HepG2 (cell line): ENCODE measurements at regions not wholly inside any gene's neighbourhood (a gene's known extent, or its start where the extent isn't known, plus 50 kb on each side); places are given as distances from the start of the nearest gene placed in this dataset.

ENCODE experiments used
- EZH2 ChIP-seq: conservative IDR thresholded peaks from 2 replicates; pipeline ENCODE4 v1.6.1; 2012; ENCODE audit warnings: mild to moderate bottlenecking, low read depth, low read length, moderate library complexity
- MED8 ChIP-seq: sonication (generic); formaldehyde crosslinking; IDR thresholded peaks from 2 replicates; pipeline ENCODE4 v1.8.1; 2023; ENCODE audit warnings: mild to moderate bottlenecking, missing genetic modification reagents; ENCODE audit not compliant: insufficient replicate concordance
- SP1 ChIP-seq, 2 experiments: fragments of 450-650 bp in 1 of 2; sonication (generic) in 1 of 2; formaldehyde crosslinking in 1 of 2; IDR thresholded peaks; 2 replicates each; pipeline versions ENCODE4 v1.4.0 to v1.6.1; 2016 to 2020; ENCODE audit warnings: missing genetic modification reagents in 1 of 2
- ZC3H4 ChIP-seq: sonication (generic); formaldehyde crosslinking; IDR thresholded peaks from 2 replicates; pipeline ENCODE4 v1.4.0; 2020; ENCODE audit warnings: missing genetic modification reagents, borderline replicate concordance
- TF ChIP-seq, protein P1 (sequence below): sonication (generic); formaldehyde crosslinking; IDR thresholded peaks from 2 replicates; pipeline ENCODE4 v1.5.0; 2020; ENCODE audit warnings: mild to moderate bottlenecking, missing genetic modification reagents, moderate library complexity
- TF ChIP-seq, protein P2 (sequence below): sonication (generic); formaldehyde crosslinking; IDR thresholded peaks from 2 replicates; pipeline ENCODE4 v1.4.0; 2020; ENCODE audit warnings: missing genetic modification reagents, mild to moderate bottlenecking, borderline replicate concordance

DNA sequence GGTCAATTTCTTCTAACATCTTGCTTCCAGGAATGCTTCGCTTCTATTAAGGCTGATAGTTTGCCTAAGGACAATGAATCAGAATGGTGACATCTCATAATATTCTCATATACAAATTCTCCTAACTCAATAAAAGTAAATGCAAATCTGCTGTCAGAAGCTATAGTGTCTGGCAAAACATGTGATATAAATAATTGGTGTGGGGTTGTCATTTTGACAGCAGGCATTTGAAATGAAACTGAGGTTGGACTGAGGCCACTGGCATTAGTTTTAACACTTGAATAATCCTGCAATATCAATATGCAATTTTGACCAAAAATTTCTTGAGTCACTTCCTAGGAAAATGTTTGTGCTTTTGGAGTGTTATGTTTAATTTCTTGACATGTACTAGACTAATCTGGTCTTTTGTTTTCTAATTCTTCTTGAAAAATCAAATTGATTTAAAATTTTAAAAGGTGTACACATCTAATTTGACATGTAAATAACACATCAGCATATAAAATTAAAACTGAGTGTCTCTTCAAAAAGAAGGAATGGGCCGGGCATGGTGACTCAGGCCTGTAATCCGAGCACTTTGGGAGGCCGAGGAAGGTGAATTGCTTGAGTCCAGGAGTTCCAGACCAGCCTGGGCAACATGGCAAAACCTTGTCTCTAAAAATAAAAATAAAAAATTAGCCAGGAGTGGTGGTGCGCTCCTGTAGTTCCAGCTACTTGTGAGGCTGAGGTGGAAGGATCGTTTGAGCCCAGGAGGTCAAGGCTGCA, 92.3 kb upstream of the BTG1 start:
- TF ChIP-seq, protein P1, sequence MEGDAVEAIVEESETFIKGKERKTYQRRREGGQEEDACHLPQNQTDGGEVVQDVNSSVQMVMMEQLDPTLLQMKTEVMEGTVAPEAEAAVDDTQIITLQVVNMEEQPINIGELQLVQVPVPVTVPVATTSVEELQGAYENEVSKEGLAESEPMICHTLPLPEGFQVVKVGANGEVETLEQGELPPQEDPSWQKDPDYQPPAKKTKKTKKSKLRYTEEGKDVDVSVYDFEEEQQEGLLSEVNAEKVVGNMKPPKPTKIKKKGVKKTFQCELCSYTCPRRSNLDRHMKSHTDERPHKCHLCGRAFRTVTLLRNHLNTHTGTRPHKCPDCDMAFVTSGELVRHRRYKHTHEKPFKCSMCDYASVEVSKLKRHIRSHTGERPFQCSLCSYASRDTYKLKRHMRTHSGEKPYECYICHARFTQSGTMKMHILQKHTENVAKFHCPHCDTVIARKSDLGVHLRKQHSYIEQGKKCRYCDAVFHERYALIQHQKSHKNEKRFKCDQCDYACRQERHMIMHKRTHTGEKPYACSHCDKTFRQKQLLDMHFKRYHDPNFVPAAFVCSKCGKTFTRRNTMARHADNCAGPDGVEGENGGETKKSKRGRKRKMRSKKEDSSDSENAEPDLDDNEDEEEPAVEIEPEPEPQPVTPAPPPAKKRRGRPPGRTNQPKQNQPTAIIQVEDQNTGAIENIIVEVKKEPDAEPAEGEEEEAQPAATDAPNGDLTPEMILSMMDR (CRISPR knock-in tag), result no peak
- TF ChIP-seq MED8 (CRISPR knock-in tag) (no peak), EZH2 (no peak), SP1 (IDR thresholded peaks at IDR 0.05) (no peak), SP1 (CRISPR knock-in tag; IDR thresholded peaks at IDR 0.05) (no peak), ZC3H4 (CRISPR knock-in tag) (no peak)
- TF ChIP-seq, protein P2, sequence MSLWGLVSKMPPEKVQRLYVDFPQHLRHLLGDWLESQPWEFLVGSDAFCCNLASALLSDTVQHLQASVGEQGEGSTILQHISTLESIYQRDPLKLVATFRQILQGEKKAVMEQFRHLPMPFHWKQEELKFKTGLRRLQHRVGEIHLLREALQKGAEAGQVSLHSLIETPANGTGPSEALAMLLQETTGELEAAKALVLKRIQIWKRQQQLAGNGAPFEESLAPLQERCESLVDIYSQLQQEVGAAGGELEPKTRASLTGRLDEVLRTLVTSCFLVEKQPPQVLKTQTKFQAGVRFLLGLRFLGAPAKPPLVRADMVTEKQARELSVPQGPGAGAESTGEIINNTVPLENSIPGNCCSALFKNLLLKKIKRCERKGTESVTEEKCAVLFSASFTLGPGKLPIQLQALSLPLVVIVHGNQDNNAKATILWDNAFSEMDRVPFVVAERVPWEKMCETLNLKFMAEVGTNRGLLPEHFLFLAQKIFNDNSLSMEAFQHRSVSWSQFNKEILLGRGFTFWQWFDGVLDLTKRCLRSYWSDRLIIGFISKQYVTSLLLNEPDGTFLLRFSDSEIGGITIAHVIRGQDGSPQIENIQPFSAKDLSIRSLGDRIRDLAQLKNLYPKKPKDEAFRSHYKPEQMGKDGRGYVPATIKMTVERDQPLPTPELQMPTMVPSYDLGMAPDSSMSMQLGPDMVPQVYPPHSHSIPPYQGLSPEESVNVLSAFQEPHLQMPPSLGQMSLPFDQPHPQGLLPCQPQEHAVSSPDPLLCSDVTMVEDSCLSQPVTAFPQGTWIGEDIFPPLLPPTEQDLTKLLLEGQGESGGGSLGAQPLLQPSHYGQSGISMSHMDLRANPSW (CRISPR knock-in tag), result no peak
